A673 (cell line): ENCODE measurements at regions not wholly inside any gene's neighbourhood (a gene's known extent, or its start where the extent isn't known, plus 50 kb on each side); places are given as distances from the start of the nearest gene placed in this dataset.

Experiments used
- CTCF ChIP-seq: fragments of 300-800, 200-600 bp; sonication (generic); conservative IDR thresholded peaks from 2 replicates; pipeline ENCODE4 v1.5.1; 2017; ENCODE audit warnings: low read depth, mild to moderate bottlenecking, antibody characterized with exemption, low read length, moderate library complexity, mixed read lengths
- EZH2 ChIP-seq: fragments of 200-600 bp; sonication (generic); IDR thresholded peaks from 2 replicates; pipeline ENCODE4 v1.6.1; 2017; ENCODE audit warnings: borderline replicate concordance, low read depth, mild to moderate bottlenecking, mixed read lengths, antibody characterized with exemption, low read length; ENCODE audit not compliant: poor library complexity, severe bottlenecking

GRCh38 chr22:49262167-49262566, 565.5 kb downstream of the BRD1 start:
- TF ChIP-seq CTCF (no peak), EZH2 (no peak)
